ENCODE measurements at regions not wholly inside any gene's neighbourhood (a gene's known extent, or its start where the extent isn't known, plus 50 kb on each side); places are given as distances from the start of the nearest gene placed in this dataset.
A peak's percentile ranks its signal among the peaks of the same experiment; 100 is the strongest.

- TF ChIP-seq ZNF791 (tag by site-specific recombination; IDR thresholded peaks at IDR 0.05) (no peak), GLI2 (tag by site-specific recombination; IDR thresholded peaks at IDR 0.05; ENCODE audit: borderline replicate concordance, low read depth) (no peak)
- Histone ChIP-seq H3K9me3 (ENCODE audit: control insufficient read depth, insufficient read depth, low read depth, low read length) (no peaks in the 10 kb centered on the region), H3K27ac (ENCODE audit: extremely low read depth, low read depth, low read length) (no peak overlapping the region), H3K4me1 (ENCODE audit: control insufficient read depth, insufficient read depth, low read length) (no peaks in the 10 kb centered on the region), H3K36me3 (ENCODE audit: control insufficient read depth in 2 of 2, insufficient read depth in 1 of 2, low read length in 2 of 2) (no peaks in the 10 kb centered on the region), H3K4me3 (ENCODE audit: low read depth, low read length) (no peak overlapping the region)
- ChIA-PET POLR2A (no interaction called here), CTCF (no interaction called here)
Measured at GRCh38 chr2:16063955-16064633, 123.7 kb downstream of the MYCN start.

- TF ChIP-seq HOXD13 (CRISPR knock-in tag; IDR thresholded peaks at IDR 0.05; ENCODE audit: borderline replicate concordance) (no peak), ZNF585B (tag by site-specific recombination; IDR thresholded peaks at IDR 0.05) (peak; percentile 92), SETDB1 (IDR thresholded peaks at IDR 0.05; ENCODE audit: insufficient read length, low read length) (peak; percentile 55), ZNF701 (tag by site-specific recombination; IDR thresholded peaks at IDR 0.05) (no peak)
- ChIA-PET POLR2A (no interaction called here), CTCF (interaction anchor here (1.1 kb wide), 1 partner anchor 120 kb away, joined by 3 read pairs; no protein-coding TSS in a partner anchor)
- no peak overlapping the region for H3K27ac ChIP-seq (ENCODE audit: extremely low read depth, low read depth, low read length)
- H3K9me3 ChIP-seq (ENCODE audit: control insufficient read depth, insufficient read depth, low read depth, low read length), result no peaks in the 10 kb centered on the region
- no peak overlapping the region for H3K4me3 ChIP-seq (ENCODE audit: low read depth, low read length)
- no peaks in the 10 kb centered on the region for H3K36me3 ChIP-seq (ENCODE audit: control insufficient read depth in 2 of 2, insufficient read depth in 1 of 2, low read length in 2 of 2)
- H3K4me1 ChIP-seq (ENCODE audit: control insufficient read depth, insufficient read depth, low read length), result no peaks in the 10 kb centered on the region
Measured at GRCh38 chr2:16063251-16063850, 123.0 kb downstream of the MYCN start.

GRCh38 chr2:16062471-16063250 is 122.3 kb downstream of the MYCN start:
- ChIA-PET POLR2A (no interaction called here), CTCF (interaction anchor here (1.1 kb wide), 1 partner anchor 119 kb away, joined by 3 read pairs; no protein-coding TSS in a partner anchor)
- Histone ChIP-seq H3K27ac (ENCODE audit: extremely low read depth, low read depth, low read length) (no peak overlapping the region), H3K4me1 (ENCODE audit: control insufficient read depth, insufficient read depth, low read length) (no peaks in the 10 kb centered on the region), H3K9me3 (ENCODE audit: control insufficient read depth, insufficient read depth, low read depth, low read length) (no peaks in the 10 kb centered on the region), H3K36me3 (ENCODE audit: control insufficient read depth in 2 of 2, insufficient read depth in 1 of 2, low read length in 2 of 2) (no peaks in the 10 kb centered on the region), H3K4me3 (ENCODE audit: low read depth, low read length) (no peak overlapping the region)
- TF ChIP-seq ZNF221 (tag by site-specific recombination; IDR thresholded peaks at IDR 0.05; ENCODE audit: borderline replicate concordance) (no peak), ZBTB20 (tag by site-specific recombination; IDR thresholded peaks at IDR 0.05) (no peak), ZNF777 (tag by site-specific recombination; IDR thresholded peaks at IDR 0.05; ENCODE audit: borderline replicate concordance) (no peak), BCL11B (tag by site-specific recombination; IDR thresholded peaks at IDR 0.05; ENCODE audit: low read depth) (no peak), ZNF558 (tag by site-specific recombination; IDR thresholded peaks at IDR 0.05) (no peak), ZBTB44 (tag by site-specific recombination; IDR thresholded peaks at IDR 0.05) (no peak), IKZF3 (tag by site-specific recombination; IDR thresholded peaks at IDR 0.05) (no peak), ZNF16 (tag by site-specific recombination; IDR thresholded peaks at IDR 0.05; ENCODE audit: low read depth) (no peak), ZNF223 (tag by site-specific recombination; IDR thresholded peaks at IDR 0.05) (no peak), ZNF398 (tag by site-specific recombination; IDR thresholded peaks at IDR 0.05) (no peak)
